Lower leg skin (tissue), 4 donors: ENCODE measurements at regions not wholly inside any gene's neighbourhood (a gene's known extent, or its start where the extent isn't known, plus 50 kb on each side); places are given as distances from the start of the nearest gene placed in this dataset.

Experiments used
- DNase-seq, 2 donors: peaks; one replicate each; pipeline ENCODE4 v3.0.0-alpha.2; 2019; ENCODE audit warnings: low spot score in 2 of 2
- H3K4me3 ChIP-seq: fragments of 200-600 bp; sonication (generic); 2 replicates; pipeline ENCODE4 v1.5.1; 2017; ENCODE audit warnings: mild to moderate bottlenecking, low read depth; ENCODE audit not compliant: poor library complexity, severe bottlenecking
- CTCF ChIP-seq, 3 donors: fragments of 450-650 bp; IDR thresholded peaks; one replicate each; pipeline ENCODE4 v1.5.1; 2016; ENCODE audit warnings: antibody characterized with exemption in 3 of 3, mild to moderate bottlenecking in 3 of 3, moderate library complexity in 2 of 3
- POLR2A ChIP-seq, 2 donors: fragments of 450-650 bp; IDR thresholded peaks; one replicate each; pipeline ENCODE4 v1.6.1; 2016 to 2017; ENCODE audit warnings: antibody characterized with exemption in 2 of 2, mild to moderate bottlenecking in 1 of 2, moderate library complexity in 1 of 2
- WGBS, 2 donors: methylation state at CpG; one replicate each; pipeline ENCODE4 v1.1.5; 2018; 5-methylcytosine and 5-hydroxymethylcytosine counted together
- intact Hi-C: fragments of 100-400 bp; cut with DNase I; formaldehyde crosslinking; loops from one replicate; pipeline ENCODE4 v1.15.0; 2023; ENCODE audit warnings: low total_unique reads

DNA sequence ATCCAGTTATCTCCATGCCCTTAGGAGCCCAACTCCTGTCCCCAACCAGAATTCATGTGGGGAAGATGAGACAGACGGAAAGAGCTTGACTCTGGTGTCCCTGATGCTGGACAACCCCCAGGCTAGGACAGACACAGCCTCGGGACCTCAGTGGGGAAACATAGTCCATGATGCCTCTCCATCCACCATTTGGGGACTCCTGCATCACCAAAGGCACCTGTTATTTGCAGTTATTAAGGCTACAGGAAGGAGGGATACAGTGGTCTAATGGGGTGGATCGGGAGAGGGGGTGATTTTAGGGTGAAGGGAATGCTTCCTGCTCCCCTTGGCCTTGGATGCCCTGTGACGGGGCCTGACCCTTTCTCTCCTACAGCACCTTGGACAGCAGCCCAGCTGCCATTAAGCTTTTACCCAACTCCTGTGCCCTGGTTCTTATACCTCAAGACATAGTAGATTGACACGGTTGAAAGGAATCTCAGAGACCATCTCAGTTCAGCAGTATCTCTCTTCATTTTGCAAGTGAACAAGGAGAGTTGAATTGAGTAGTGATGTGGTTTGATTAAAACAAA, 111.6 kb downstream of the MATN1 start:
- 75 to 79% methylated on average over 5 of the region's 5 CpGs for WGBS, 2 donors
- DNase-seq, result peak in 1 of 2 donors; percentile 48
- TF ChIP-seq POLR2A (IDR thresholded peaks at IDR 0.05), result no peak
- TF ChIP-seq CTCF (IDR thresholded peaks at IDR 0.05), result no peak
- intact Hi-C loops, result no loop called here
- H3K4me3 ChIP-seq, result no peak overlapping the region

DNA sequence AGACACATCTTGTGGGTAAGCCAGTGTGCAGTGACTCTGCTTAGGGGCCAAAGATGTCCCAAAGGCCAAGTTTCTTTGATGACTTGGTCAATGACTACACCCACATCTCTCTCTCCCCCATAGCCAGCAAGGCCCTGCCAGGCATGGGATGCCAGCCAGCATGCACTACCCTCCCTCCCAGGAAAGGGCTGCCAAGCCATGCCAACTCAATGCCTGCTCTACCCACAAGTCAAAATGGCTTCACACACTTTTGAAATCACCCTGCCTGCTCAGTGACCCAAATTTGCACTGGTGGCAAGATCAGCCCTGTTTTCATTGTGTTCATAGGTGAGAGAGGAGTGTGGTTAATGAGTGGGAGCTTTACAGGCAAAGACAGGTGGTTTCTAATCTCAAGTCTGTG, 112.5 kb downstream of the MATN1 start:
- intact Hi-C loops, result no loop called here
- DNase-seq, result peak in 1 of 2 donors; percentile 36
- H3K4me3 ChIP-seq, result no peak overlapping the region
- no peak for TF ChIP-seq POLR2A (IDR thresholded peaks at IDR 0.05)
- TF ChIP-seq CTCF (IDR thresholded peaks at IDR 0.05), result no peak

DNA sequence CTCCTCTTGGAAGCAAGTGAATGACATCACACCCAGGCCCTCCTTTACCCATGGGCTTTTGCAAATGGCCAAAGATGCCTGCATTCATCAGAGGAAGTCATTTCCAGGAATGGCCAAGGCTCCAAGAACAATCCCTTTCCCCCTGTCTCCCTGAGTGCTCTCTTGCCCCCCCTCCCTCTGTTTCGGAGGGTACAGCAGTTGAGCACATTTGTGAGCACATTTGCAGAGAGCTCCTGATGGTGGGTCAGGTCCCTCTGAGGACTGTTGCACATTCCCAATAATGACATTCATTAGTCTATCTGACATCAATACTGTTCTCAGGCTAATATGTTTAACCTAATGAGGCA, 113.4 kb downstream of the MATN1 start:
- 75 to 87% methylated on average over 1 of the region's 1 CpG for WGBS, 2 donors
- no peak overlapping the region for H3K4me3 ChIP-seq
- intact Hi-C loops, result no loop called here
- TF ChIP-seq CTCF (IDR thresholded peaks at IDR 0.05), result no peak
- no peak for TF ChIP-seq POLR2A (IDR thresholded peaks at IDR 0.05)
- no peak for DNase-seq

GRCh38 chr1:30609336-30609998, 113.9 kb downstream of the MATN1 start:
- 76% methylated on average over 9 of the region's 9 CpGs for WGBS, 2 donors
- DNase-seq, result peak in 1 of 2 donors; percentile 80
- no peak overlapping the region for H3K4me3 ChIP-seq
- intact Hi-C loops, result no loop called here
- TF ChIP-seq POLR2A (IDR thresholded peaks at IDR 0.05), result no peak
- TF ChIP-seq CTCF (IDR thresholded peaks at IDR 0.05), result no peak

DNA sequence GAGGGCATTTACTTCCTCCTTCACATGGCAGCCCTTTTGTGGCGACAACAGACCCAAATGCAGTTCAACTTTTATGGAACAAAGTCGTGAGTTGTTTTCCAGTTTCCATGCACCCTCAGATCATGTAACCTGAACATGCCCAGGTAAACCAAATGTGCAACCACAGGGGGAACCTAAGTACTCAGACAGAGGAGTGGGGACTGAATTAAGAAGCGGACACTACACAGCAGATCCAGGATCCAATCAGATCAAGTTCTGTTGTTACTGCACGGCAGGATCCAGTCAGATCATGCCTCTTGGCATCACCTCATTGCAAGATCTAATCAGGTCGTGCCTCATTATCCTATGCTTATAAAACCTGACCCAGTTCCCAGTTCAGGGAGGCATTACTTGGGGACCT, 115.7 kb downstream of the MATN1 start:
- TF ChIP-seq POLR2A (IDR thresholded peaks at IDR 0.05) (no peak), CTCF (IDR thresholded peaks at IDR 0.05) (no peak)
- peak in 1 of 2 donors; percentile 39 for DNase-seq
- no peak overlapping the region for H3K4me3 ChIP-seq
- intact Hi-C loops, result no loop called here
- WGBS, 2 donors, result 55 to 61% methylated on average over 5 of the region's 5 CpGs

DNA sequence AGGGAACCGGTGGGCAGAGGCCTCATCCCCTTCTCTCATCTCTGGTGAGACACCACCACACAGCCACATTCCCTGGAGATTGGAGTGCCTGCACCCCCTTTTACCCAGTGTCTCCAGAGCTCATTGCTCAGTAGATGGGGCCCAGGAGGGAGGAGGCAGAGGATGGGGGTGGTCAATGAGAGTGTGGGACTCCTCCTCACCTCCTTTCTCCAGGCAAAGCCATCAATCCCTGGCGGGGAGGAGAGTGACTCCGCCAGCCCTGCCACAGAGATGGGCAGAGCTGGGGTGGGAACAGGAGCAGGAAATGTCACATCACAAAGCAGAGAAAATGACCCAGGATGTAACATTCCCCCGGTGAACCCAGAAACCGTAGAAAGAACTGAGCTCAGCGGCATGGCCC, 117.2 kb downstream of the MATN1 start:
- TF ChIP-seq CTCF (IDR thresholded peaks at IDR 0.05) (no peak), POLR2A (IDR thresholded peaks at IDR 0.05) (no peak)
- intact Hi-C loops, result no loop called here
- WGBS, 2 donors, result 53 to 56% methylated on average over 6 of the region's 6 CpGs
- no peak overlapping the region for H3K4me3 ChIP-seq
- peak; percentile 2 to 72 for DNase-seq
